HepG2 (cell line): ENCODE measurements at regions not wholly inside any gene's neighbourhood (a gene's known extent, or its start where the extent isn't known, plus 50 kb on each side); places are given as distances from the start of the nearest gene placed in this dataset.

Source experiments
- ATF4 ChIP-seq, 2 experiments: fragments of 450-650 bp in 1 of 2; sonication (generic) in 1 of 2; formaldehyde crosslinking; IDR thresholded peaks; 2 replicates each; pipeline versions ENCODE4 v1.5.0 to v1.8.0; 2020 to 2022; ENCODE audit warnings: mild to moderate bottlenecking in 1 of 2, missing genetic modification reagents in 1 of 2
- ATF7 ChIP-seq, 2 experiments: fragments of 450-650 bp in 1 of 2; sonication (generic) in 1 of 2; formaldehyde crosslinking in 1 of 2; IDR thresholded peaks; 2 replicates each; pipeline versions ENCODE4 v1.4.0 to v1.6.1; 2016 to 2020; ENCODE audit warnings: antibody characterized with exemption in 1 of 2, mild to moderate bottlenecking in 1 of 2, missing genetic modification reagents in 1 of 2
- CHCHD3 ChIP-seq: sonication (generic); formaldehyde crosslinking; IDR thresholded peaks from 2 replicates; pipeline ENCODE4 v1.8.0; 2022; ENCODE audit warnings: mild to moderate bottlenecking, missing genetic modification reagents, moderate library complexity
- CTCF ChIP-seq: sonication (generic); formaldehyde crosslinking; IDR thresholded peaks from 2 replicates; pipeline ENCODE4 v1.5.0; 2020; ENCODE audit warnings: mild to moderate bottlenecking, missing genetic modification reagents, moderate library complexity
- ELF4 ChIP-seq: sonication (generic); formaldehyde crosslinking; IDR thresholded peaks from 2 replicates; pipeline ENCODE4 v1.5.0; 2020; ENCODE audit warnings: missing genetic modification reagents, mild to moderate bottlenecking, moderate library complexity, borderline replicate concordance
- HOXA7 ChIP-seq: sonication (generic); formaldehyde crosslinking; IDR thresholded peaks from 2 replicates; pipeline ENCODE4 v1.8.1; 2022; ENCODE audit warnings: mild to moderate bottlenecking, missing genetic modification reagents, moderate library complexity
- ISX ChIP-seq: sonication (generic); formaldehyde crosslinking; conservative IDR thresholded peaks from 2 replicates; pipeline ENCODE4 v1.5.0; 2020; ENCODE audit warnings: missing genetic modification reagents
- RAD21 ChIP-seq: fragments of 450-650 bp; formaldehyde crosslinking; IDR thresholded peaks from 2 replicates; pipeline ENCODE4 v1.5.0; 2020; ENCODE audit warnings: mild to moderate bottlenecking
- RXRA ChIP-seq: sonication (generic); formaldehyde crosslinking; IDR thresholded peaks from 2 replicates; pipeline ENCODE4 v1.5.1; 2020; ENCODE audit warnings: missing genetic modification reagents
- TF ChIP-seq, protein P1 (sequence below): sonication (generic); formaldehyde crosslinking; IDR thresholded peaks from 2 replicates; pipeline ENCODE4 v1.4.0; 2020; ENCODE audit warnings: missing genetic modification reagents, borderline replicate concordance
- TF ChIP-seq, protein P2 (sequence below): IDR thresholded peaks from 2 replicates; pipeline ENCODE4 v1.6.1; 2012; ENCODE audit warnings: inconsistent platforms

DNA sequence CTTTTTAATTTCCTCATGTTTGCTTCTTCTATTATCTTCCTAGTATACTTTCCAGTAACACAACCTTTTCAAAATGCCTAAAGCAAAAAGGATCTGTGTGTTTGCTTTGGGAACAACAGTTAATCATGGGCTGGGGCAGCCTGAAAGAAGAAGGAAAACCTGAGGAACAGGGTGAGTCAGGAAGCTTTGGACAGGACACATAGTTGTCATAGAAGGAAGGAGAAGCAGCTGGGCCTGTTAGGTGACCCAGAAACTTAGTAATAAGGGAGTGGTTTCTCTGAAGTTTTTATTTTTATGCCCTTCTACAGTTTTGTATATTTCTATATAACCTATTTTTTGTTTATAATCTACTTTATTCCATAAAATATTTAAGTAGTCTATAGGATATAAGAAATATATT is 61.4 kb downstream of the CD24 start:
- TF ChIP-seq ATF4 (CRISPR knock-in tag; IDR thresholded peaks at IDR 0.05) (no peak), ELF4 (no peak), RAD21 (CRISPR knock-in tag) (no peak), CTCF (CRISPR knock-in tag) (no peak), RXRA (CRISPR knock-in tag) (no peak), ATF7 (IDR thresholded peaks at IDR 0.05) (no peak), ATF7 (CRISPR knock-in tag; IDR thresholded peaks at IDR 0.05) (no peak), HOXA7 (CRISPR knock-in tag) (no peak), CHCHD3 (CRISPR knock-in tag) (no peak), ISX (CRISPR knock-in tag) (no peak)
- TF ChIP-seq, protein P1, sequence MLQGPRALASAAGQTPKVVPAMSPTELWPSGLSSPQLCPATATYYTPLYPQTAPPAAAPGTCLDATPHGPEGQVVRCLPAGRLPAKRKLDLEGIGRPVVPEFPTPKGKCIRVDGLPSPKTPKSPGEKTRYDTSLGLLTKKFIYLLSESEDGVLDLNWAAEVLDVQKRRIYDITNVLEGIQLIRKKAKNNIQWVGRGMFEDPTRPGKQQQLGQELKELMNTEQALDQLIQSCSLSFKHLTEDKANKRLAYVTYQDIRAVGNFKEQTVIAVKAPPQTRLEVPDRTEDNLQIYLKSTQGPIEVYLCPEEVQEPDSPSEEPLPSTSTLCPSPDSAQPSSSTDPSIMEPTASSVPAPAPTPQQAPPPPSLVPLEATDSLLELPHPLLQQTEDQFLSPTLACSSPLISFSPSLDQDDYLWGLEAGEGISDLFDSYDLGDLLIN (CRISPR knock-in tag) = no peak
- TF ChIP-seq, protein P2, sequence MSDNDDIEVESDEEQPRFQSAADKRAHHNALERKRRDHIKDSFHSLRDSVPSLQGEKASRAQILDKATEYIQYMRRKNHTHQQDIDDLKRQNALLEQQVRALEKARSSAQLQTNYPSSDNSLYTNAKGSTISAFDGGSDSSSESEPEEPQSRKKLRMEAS = no peak
